Activated naive CD4-positive, alpha-beta T cell treated with anti-CD3 and anti-CD28 coated beads for 36 hours (primary cell): ENCODE measurements at regions not wholly inside any gene's neighbourhood (a gene's known extent, or its start where the extent isn't known, plus 50 kb on each side); places are given as distances from the start of the nearest gene placed in this dataset.
"Not testable (repeated sequence)": the region's sequence is repeated elsewhere in the genome, so short reads cannot be mapped to it uniquely, and the experiment has no call there.

Experiments used
- CTCF ChIA-PET: fragments of 350-600 bp; sonication (Branson Sonifier 250); formaldehyde crosslinking; loops from one replicate; lab custom pipeline; 2021; ENCODE audit warnings: antibody characterized with exemption; lab: Charles Lee
- DNase-seq: peaks from one replicate; pipeline ENCODE4 v3.0.0-alpha.2; 2020
- H3K27ac Mint-ChIP-seq: one replicate; pipeline ENCODE4 v1.8.0; 2021; ENCODE audit warnings: mild to moderate bottlenecking, mixed read lengths
- H3K27me3 Mint-ChIP-seq: one replicate; pipeline ENCODE4 v1.8.0; 2021; ENCODE audit warnings: low read depth, mixed read lengths
- H3K36me3 Mint-ChIP-seq: one replicate; pipeline ENCODE4 v1.8.0; 2021; ENCODE audit warnings: low read depth, mixed read lengths
- H3K4me1 Mint-ChIP-seq: one replicate; pipeline ENCODE4 v1.8.0; 2021; ENCODE audit warnings: low read depth, mixed read lengths
- H3K4me3 Mint-ChIP-seq: one replicate; pipeline ENCODE4 v1.8.0; 2021; ENCODE audit warnings: mild to moderate bottlenecking, moderate library complexity, mixed read lengths
- H3K9me3 Mint-ChIP-seq: one replicate; pipeline ENCODE4 v1.8.0; 2021; ENCODE audit warnings: mixed read lengths
- intact Hi-C: fragments of 100-400 bp; cut with micrococcal nuclease; formaldehyde crosslinking; loops from one replicate; pipeline ENCODE4 v1.15.1; 2023

DNA sequence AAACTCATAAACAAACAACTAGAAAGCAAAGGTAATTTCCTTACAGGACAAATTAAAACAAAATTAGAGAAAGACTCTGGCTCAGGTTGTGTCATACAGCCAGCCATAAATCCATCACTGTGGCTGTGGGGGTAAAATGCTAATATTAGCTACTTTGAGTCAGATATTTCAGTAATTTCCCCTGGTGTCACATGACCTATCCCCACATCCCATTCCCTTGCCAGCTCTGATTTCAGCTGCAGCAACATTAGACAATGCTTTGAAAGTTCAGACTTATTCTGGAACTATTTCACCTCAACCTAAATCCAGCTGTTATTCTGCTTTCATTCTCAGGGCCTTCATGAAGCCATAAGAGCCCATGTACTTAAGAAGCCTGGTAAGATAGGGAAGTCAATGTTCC, 55.3 kb downstream of the RPL10L start:
- intact Hi-C loops: no loop called here
- H3K27me3 Mint-ChIP-seq: no peaks in the 10 kb centered on the region
- H3K36me3 Mint-ChIP-seq: no peaks in the 10 kb centered on the region
- peaks cover 4% of the 10 kb centered on the region for H3K9me3 Mint-ChIP-seq
- H3K4me1 Mint-ChIP-seq: peaks cover 1% of the 10 kb centered on the region
- no peak overlapping the region for H3K27ac Mint-ChIP-seq
- H3K4me3 Mint-ChIP-seq: no peak overlapping the region
- no peak for DNase-seq
- CTCF ChIA-PET: no interaction called here

GRCh38 chr14:46582826-46583225, 68.8 kb downstream of the RPL10L start:
- no peaks in the 10 kb centered on the region for H3K36me3 Mint-ChIP-seq
- CTCF ChIA-PET: no interaction called here
- no peak overlapping the region for H3K4me3 Mint-ChIP-seq
- H3K9me3 Mint-ChIP-seq: peaks cover 3% of the 10 kb centered on the region
- no peak overlapping the region for H3K27ac Mint-ChIP-seq
- H3K27me3 Mint-ChIP-seq: no peaks in the 10 kb centered on the region
- H3K4me1 Mint-ChIP-seq: no peaks in the 10 kb centered on the region
- intact Hi-C loops: loop anchor here (10.0 kb wide), 1 partner anchor 1812 kb away; no protein-coding TSS in a partner anchor
- no peak for DNase-seq

DNA sequence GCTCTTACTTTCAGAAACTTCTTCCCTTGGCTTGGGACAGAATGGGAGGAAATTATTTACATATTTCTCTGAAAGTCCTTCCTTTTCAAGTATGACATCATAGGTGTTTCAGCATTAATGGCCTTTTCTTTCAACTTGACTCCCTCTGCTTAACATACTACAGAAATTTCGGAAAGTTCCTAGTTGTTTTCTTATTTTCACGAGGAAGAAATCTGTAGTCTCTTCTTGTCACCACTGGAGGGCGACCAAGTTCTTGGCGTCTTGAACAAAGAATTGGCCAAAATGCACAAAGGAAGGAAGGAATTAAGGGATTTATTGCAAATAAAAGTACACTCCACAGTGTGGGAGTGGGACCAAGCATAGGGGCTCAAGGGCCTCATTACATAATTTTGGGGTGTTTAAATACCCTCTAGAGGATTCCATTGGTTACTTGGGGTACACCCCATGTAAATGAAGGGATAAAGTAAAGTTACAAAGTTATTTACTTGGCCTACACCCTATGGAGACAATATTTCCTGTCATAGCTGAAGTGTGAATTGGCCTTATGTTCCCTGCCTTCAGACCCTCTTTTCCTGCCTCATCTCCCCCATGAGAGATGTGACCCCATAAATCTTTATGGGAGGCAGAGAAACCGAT, 70.4 kb downstream of the RPL10L start:
- Mint-ChIP-seq H3K4me3 (no peak overlapping the region), H3K9me3 (peaks cover 3% of the 10 kb centered on the region), H3K4me1 (no peaks in the 10 kb centered on the region), H3K27me3 (no peaks in the 10 kb centered on the region), H3K27ac (no peak overlapping the region), H3K36me3 (no peaks in the 10 kb centered on the region)
- CTCF ChIA-PET: no interaction called here
- intact Hi-C loops: loop anchor here (1.0 to 10.0 kb wide), 2 partner anchors 697 to 1814 kb away; no protein-coding TSS in a partner anchor
- peak; percentile 21 for DNase-seq

DNA sequence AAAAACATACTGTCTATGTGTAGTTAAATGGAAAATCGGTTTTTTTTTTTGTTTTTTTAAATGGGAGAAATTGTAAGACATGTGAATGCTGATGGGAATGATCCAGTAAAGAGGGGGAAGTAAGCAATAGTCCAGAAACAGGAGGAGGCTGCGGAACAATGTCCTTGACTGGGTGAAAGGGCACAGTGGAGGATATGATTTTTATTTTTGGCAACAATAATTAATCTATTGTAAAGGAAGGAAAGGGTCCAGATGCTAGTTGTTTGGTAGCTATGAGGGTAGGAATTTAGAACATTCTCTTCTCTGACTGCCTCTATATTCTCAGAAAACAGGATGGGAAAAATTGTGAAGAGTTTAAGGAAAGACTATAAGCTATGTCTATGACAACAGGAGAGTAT, 76.6 kb downstream of the RPL10L start:
- peaks cover 3% of the 10 kb centered on the region for H3K9me3 Mint-ChIP-seq
- no peaks in the 10 kb centered on the region for H3K27me3 Mint-ChIP-seq
- intact Hi-C loops: no loop called here
- H3K27ac Mint-ChIP-seq: no peak overlapping the region
- no peaks in the 10 kb centered on the region for H3K4me1 Mint-ChIP-seq
- no peak for DNase-seq
- no peaks in the 10 kb centered on the region for H3K36me3 Mint-ChIP-seq
- CTCF ChIA-PET: no interaction called here
- no peak overlapping the region for H3K4me3 Mint-ChIP-seq

- H3K27ac Mint-ChIP-seq: no peak overlapping the region
- H3K9me3 Mint-ChIP-seq: peaks cover 3% of the 10 kb centered on the region
- CTCF ChIA-PET: no interaction called here
- DNase-seq: no peak
- no peak overlapping the region for H3K4me3 Mint-ChIP-seq
- no peaks in the 10 kb centered on the region for H3K27me3 Mint-ChIP-seq
- H3K4me1 Mint-ChIP-seq: no peaks in the 10 kb centered on the region
- intact Hi-C loops: no loop called here
- H3K36me3 Mint-ChIP-seq: no peaks in the 10 kb centered on the region
Observed at GRCh38 chr14:46574221-46574977, 77.2 kb downstream of the RPL10L start.

- Mint-ChIP-seq H3K27me3 (no peaks in the 10 kb centered on the region), H3K27ac (no peak overlapping the region), H3K9me3 (peaks cover 3% of the 10 kb centered on the region), H3K36me3 (no peaks in the 10 kb centered on the region), H3K4me3 (no peak overlapping the region), H3K4me1 (no peaks in the 10 kb centered on the region)
- intact Hi-C loops: no loop called here
- no peak for DNase-seq
- CTCF ChIA-PET: no interaction called here
Observed at GRCh38 chr14:46573498-46573897, 78.1 kb downstream of the RPL10L start.

DNA sequence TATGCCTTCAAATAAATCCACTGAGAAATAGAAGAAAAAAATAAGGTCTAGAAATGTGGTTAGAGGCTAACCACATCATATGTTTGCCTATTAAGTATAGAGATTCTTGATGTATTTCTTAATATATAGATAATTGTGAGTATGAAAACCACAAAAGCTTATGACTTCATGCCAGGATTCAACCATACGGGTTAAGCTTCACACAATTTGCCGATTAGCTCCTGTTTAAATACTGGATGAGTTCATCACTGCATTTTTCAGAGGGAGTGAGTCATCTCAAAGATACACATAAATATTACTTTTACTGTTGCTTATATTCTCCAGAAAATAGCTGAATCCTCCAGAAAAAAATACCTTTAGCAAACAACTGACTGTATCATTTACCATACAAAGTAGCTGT, 79.6 kb downstream of the RPL10L start:
- Mint-ChIP-seq H3K4me3 (no peak overlapping the region), H3K36me3 (no peaks in the 10 kb centered on the region), H3K27me3 (no peaks in the 10 kb centered on the region), H3K9me3 (peaks cover 5% of the 10 kb centered on the region), H3K4me1 (no peaks in the 10 kb centered on the region), H3K27ac (no peak overlapping the region)
- CTCF ChIA-PET: interaction anchor here (1.5 kb wide), 1 partner anchor 8 kb away, joined by 3 read pairs; no protein-coding TSS in a partner anchor
- DNase-seq: no peak
- intact Hi-C loops: no loop called here

DNA sequence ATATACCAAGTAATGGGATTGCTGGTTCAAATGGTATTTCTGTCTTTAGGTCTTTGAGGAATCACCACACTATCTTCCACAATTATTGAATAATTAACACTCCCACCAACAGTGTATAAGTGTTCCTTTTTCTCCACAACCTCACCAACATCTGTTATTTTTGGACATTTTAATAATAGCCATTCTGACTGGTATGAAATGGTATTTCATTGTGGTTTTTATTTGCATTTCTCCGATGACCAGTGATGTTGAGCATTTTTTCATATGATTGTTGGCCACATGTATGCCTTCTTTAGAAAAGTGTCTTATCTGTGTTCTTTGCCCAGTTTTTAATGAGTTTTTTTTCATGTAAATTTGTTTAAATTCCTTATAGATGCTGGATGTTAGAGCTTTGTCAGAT, 83.4 kb downstream of the RPL10L start:
- H3K27ac Mint-ChIP-seq, intact Hi-C loops, H3K27me3 Mint-ChIP-seq, DNase-seq, H3K36me3 Mint-ChIP-seq, H3K9me3 Mint-ChIP-seq, H3K4me3 Mint-ChIP-seq, CTCF ChIA-PET, H3K4me1 Mint-ChIP-seq: not testable (repeated sequence)

DNA sequence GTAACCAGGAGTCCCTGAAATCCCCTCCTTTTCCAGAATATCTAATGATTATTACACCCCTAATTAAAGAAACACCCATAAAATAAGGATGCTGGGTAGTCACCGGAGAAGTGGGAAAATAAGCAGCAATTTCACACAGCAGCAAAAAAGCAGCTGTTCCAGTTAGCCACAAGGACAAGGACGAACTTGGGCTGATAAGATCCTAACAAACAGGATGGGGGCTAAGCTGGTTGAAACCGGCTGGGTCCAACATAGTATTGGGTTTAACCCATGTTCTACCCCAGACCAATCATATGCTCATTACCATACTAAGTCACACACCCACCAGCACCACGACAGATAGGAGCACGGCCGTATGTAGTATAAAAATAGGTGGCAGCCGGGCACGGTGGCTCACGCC, 100.7 kb downstream of the RPL10L start:
- CTCF ChIA-PET: no interaction called here
- Mint-ChIP-seq H3K27me3 (no peaks in the 10 kb centered on the region), H3K4me1 (no peaks in the 10 kb centered on the region), H3K4me3 (no peak overlapping the region), H3K9me3 (peaks cover 23% of the 10 kb centered on the region), H3K27ac (no peak overlapping the region), H3K36me3 (peaks cover 1% of the 10 kb centered on the region)
- no peak for DNase-seq
- intact Hi-C loops: no loop called here

- Mint-ChIP-seq H3K27ac (no peak overlapping the region), H3K27me3 (no peaks in the 10 kb centered on the region), H3K9me3 (peaks cover under 1% of the 10 kb centered on the region), H3K36me3 (no peaks in the 10 kb centered on the region), H3K4me1 (no peaks in the 10 kb centered on the region), H3K4me3 (no peak overlapping the region)
- CTCF ChIA-PET: no interaction called here
- intact Hi-C loops: no loop called here
- no peak for DNase-seq
Observed at GRCh38 chr14:46540986-46541385, 110.6 kb downstream of the RPL10L start.

GRCh38 chr14:46519121-46519520, 132.5 kb downstream of the RPL10L start:
- intact Hi-C loops: no loop called here
- Mint-ChIP-seq H3K9me3 (peaks cover 3% of the 10 kb centered on the region), H3K27ac (no peak overlapping the region), H3K4me1 (no peaks in the 10 kb centered on the region), H3K27me3 (no peaks in the 10 kb centered on the region), H3K36me3 (no peaks in the 10 kb centered on the region), H3K4me3 (no peak overlapping the region)
- no peak for DNase-seq
- CTCF ChIA-PET: no interaction called here

GRCh38 chr14:46508752-46509151, 142.8 kb downstream of the RPL10L start:
- H3K27ac Mint-ChIP-seq, intact Hi-C loops, H3K36me3 Mint-ChIP-seq, H3K4me1 Mint-ChIP-seq, H3K4me3 Mint-ChIP-seq, H3K27me3 Mint-ChIP-seq, CTCF ChIA-PET, DNase-seq: not testable (repeated sequence)
- H3K9me3 Mint-ChIP-seq: peaks cover 11% of the 10 kb centered on the region

DNA sequence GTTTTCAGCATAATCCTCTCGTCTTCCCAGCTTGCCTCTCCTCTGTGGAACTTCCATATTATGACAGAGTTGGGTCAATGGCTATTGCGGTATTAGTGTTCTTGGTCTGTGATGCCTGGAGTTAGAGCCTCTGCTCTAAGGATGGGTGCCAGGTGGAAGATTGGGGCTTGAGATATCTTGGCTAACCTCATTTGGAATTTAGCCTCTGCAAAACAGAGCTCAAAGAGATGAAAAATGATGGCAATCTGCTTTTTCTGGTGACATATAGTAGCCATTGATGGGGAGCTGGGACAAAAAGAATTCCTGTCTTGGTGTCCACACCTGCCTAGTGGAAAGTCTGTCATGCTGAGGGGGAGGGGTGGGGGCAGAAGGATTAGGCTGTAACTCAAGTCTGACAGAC, 152.1 kb downstream of the RPL10L start:
- Mint-ChIP-seq H3K4me1 (no peaks in the 10 kb centered on the region), H3K27ac (no peak overlapping the region), H3K27me3 (no peaks in the 10 kb centered on the region), H3K36me3 (no peaks in the 10 kb centered on the region), H3K9me3 (peaks cover 7% of the 10 kb centered on the region), H3K4me3 (no peak overlapping the region)
- DNase-seq: no peak
- intact Hi-C loops: no loop called here
- CTCF ChIA-PET: no interaction called here
